ENCODE measurements at regions not wholly inside any gene's neighbourhood (a gene's known extent, or its start where the extent isn't known, plus 50 kb on each side); places are given as distances from the start of the nearest gene placed in this dataset.

- TF ChIP-seq CTCF (IDR thresholded peaks at IDR 0.05) (no peak), POLR2A (IDR thresholded peaks at IDR 0.05) (no peak)
Measured at GRCh38 chrX:39714471-39714870, 383.3 kb downstream of the BCOR start.
